GM18870 (cell line): ENCODE measurements at regions not wholly inside any gene's neighbourhood (a gene's known extent, or its start where the extent isn't known, plus 50 kb on each side); places are given as distances from the start of the nearest gene placed in this dataset.
"Not testable (repeated sequence)": the region's sequence is repeated elsewhere in the genome, so short reads cannot be mapped to it uniquely, and the experiment has no call there.

Experiments
- ATAC-seq: cut with Tn5 transposase; IDR thresholded peaks from one replicate; pipeline ENCODE4 v1.9.1; 2021; ENCODE audit warnings: moderate library complexity; ENCODE audit not compliant: unreplicated experiment

DNA sequence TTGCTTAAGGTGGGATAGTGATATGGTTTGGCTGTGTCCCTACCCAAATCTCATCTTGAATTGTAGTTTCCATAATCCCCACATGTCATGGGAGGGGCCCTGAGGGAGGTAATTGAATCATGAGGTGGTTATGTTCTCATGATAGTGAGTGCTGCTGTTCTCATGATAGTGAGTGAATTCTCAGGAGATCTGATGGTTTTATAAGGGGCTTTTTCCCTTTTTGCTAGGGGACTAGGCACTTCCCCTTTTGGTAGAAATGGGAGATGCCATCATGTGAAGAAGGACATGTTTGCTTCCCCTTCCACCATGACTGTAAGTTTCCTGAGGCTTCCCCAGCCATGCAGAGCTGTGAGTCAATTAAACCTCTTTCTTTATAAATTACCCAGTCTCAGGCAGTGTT lies 137.5 kb downstream of the DUSP10 start:
- ATAC-seq: not testable (repeated sequence)

DNA sequence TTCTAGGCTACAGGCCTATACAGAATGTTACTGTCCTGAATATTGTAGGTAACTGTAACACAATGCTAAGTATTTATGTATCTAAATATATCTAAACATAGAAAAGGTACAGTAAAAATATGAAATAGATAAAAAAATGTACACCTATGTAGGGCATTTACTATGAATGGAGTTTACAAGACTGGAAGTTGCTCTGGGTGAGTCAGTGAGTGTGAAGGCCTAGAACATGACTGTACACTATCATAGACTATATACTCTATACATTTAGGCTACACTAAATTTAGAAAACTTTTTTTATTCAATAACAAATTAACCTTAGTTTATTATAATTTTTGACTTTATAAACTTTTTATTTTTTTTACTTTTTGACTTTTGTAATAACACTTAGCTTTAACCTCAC lies 136.9 kb downstream of the DUSP10 start:
- ATAC-seq: no peak

DNA sequence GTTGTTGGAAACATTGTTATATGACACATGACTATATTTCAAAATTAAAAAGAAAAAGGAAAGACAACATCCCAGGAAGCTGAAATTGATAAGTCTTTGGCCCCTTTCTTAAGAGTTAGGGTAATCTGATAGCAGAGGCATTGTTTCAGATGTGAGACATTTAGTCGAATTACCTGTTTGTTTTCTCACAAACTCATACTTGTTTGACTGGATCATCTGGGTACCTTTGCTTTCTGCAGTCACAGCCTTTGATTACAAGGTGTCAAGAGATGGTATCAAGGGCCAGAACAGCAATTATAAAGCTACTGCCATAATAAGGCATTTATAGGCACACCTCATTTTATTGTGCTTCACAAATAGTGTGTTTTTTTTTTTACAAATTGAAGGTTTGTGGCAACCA lies 136.3 kb downstream of the DUSP10 start:
- no peak for ATAC-seq

DNA sequence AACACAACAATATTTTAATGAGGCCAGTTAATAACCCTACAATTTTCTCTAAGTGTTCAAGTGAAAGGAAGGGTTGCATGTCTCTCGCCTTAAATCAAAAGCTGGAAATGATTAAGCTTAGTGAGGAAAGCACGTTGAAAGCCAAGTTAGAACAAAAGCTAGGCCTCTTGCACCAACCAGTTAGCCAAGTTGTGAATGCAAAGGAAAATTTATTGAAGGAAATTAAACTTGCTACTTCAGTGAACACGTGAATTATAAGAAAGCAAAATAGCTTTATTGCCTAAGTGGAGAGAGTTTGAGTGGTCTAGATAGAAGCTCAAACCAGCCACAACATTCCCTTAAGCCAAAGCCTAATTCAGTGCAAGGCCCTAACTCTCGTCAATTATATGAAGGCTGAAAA lies 135.6 kb downstream of the DUSP10 start:
- no peak for ATAC-seq

DNA sequence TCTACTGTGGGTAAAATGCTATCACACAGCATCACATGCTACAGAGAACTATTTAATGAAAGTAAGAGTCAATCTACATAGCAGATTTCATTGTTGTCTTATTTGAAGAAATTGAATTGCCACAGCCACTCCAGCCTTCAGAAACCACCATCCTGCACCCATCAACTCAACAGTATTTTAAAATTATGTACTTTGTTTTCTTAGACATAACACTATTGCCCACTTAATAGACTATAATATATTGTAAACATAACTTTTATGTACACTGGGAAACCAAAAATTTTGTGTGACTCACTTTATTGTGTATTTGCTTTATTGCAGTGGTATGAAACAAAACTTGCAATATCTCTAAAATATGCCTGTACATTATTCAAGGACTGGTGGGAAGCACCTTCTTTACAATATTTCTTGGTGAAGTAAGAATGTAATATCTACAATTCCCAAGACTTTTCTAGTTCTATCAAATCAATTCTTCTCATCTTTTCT lies 133.0 kb downstream of the DUSP10 start:
- ATAC-seq: no peak

DNA sequence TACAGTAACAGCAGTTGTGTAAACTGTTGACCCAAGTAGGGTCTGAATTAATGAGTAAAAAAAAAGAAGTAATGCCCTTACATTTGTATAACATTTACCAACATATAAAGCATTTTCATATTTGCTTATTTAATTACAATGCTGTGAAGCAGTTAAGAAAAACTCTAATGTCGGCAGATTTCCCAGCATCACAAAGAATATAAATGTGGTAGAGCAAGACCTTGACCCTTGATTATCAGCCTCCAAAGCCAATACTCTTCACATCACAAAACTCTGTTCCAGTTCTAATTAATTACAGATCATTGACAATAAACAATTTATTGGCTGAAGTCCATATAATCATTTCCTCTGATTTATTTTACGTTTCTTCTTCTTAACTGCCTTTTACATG lies 130.2 kb downstream of the DUSP10 start:
- ATAC-seq: no peak

DNA sequence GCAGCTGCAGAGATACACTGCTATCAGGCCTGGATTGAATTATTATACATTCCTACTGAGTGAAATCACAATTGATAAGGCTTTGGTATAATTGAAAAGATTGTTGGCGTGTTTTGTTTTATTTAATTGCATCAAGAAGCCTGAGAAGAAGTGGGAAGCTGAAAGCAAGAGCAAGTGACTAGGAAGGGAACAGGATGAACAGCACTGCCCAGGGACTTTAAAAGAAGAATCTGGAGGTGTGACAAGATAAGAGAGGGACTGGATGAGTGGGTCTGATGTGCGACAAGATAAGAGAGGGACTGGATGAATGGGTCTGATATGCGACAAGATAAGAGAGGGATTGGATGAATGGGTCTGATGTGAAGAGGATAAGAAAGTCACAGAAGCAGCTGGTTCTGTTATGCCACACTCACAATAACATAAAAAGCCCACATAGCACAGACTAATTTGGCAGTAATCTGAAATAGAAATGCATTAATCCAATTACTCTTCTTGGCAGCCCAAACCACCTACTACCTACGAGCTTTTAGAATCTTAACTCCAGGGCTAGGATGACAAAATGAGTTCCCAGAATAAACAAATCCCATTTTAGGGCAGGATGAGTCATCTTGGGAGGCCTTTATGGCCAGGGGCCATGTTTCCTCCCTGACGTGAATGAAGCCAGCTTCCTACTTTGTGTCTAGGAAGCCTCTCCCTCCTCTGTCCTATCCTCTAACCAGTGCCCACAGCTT lies 129.7 kb downstream of the DUSP10 start:
- ATAC-seq: no peak

DNA sequence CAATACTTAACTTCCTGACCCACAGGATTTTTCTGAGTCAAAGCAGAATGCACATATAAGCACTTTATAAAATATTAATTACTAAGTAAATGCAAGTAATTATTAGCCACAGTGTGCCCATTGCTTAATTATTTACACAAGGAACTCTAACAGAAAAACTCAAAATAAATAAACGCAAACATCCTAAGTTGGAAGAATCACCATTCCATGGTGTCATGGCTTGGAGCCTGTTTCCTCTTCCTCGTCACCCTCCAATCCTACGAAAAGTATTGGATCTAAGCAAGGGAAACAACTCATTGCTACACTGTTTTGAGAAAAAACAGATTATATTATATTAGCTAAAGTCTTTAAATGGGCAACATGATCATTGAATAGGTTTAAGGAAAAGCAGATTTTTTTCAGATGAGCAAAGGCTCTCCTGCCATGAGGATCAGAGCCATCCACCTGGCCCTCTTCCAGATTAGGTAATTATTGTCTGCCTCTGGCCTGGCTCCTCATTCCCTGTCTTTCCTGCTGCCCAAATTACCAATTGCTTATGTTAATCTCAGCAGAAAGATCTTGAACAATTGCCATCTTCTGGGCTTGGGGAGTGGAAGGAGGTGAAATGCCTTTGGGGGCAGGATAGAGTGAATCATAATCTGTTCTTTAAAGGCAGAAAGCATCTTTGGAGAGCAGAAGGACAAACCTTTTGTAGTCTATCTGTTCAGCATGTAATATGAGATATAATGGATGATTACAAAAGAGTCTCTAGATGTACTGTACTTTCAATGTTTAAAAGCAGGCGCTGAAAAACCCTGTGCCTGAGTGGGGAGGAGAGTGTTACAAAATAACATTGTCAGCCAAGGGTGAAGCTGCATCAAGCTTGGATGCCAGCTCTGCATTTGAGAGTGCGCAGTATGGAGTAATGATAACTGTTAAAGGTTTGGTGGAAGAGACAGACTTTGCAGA lies 121.2 kb downstream of the DUSP10 start:
- no peak for ATAC-seq

DNA sequence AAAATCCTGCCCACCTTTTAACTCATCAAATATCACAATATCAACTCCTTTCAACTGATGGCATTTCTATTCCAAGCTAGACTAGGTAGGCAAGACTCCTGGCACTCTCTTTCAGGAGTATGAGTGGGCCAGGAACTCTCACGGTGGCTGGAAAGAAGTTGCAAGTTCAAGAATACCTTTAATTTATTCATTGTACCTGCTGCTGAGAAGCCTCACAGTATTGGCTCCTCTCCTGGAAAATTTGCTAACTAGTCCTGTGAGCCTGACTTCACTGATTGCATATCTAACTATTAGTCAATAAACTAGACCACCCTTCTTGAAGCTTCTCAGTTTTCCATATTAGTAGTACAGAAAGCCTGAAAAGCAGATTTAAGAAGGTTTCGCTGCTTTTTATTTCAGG lies 120.2 kb downstream of the DUSP10 start:
- ATAC-seq: no peak

DNA sequence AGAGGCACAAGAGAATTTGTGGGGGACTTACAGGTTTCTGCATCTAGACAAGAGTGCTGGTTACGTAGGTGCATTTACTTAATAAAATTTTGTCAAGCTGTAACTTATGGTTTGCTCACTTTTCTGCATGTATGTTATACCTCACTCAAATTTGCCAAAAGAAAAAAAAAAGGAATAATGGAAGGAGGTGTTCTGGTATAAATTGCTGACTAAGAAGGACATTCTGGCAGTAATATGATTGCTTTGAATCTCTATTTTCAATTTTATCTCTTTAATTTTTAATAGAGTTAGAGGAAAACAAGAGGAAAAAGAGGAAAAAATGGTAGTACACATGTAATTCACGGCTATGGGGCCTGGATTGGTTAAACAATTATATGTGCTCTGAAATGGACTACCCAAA lies 119.5 kb downstream of the DUSP10 start:
- no peak for ATAC-seq

DNA sequence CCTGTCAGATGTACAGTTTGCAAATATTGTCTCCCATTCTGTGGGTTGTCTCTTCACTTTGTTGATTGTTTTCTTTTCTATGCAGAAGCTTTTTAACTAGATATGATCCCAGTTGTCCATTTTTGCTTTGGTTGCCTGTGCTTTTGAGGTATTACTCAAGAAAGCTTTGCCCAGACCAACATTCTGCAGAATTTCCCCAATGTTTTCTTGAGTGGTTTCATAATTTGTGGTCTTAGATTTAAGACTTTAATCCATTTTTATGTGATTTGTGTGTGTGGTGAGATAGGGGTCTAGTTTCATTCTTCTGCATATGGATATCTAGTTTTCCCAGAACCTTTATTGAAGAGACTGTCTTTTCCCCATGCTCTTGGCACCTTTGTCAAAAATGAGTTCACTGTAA lies 116.9 kb downstream of the DUSP10 start:
- no peak for ATAC-seq

DNA sequence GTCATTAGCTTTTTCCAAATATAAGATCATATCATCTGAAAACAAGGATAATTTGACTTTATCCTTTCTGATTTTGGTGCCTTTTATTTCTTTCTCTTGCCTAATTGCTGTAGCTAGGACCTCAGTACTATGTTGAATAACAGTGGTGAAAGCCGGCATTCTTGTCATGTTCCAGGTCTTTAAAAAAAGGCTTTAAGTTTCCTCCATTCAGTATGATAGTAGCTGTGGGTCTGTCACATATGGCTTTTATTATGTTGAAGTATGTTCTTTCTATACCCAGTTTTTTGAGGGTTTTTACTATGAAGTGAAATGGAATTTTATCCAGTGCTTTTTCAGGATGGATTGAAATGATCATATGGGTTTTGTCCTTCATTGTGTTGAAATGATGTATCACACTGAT lies 115.8 kb downstream of the DUSP10 start:
- no peak for ATAC-seq

DNA sequence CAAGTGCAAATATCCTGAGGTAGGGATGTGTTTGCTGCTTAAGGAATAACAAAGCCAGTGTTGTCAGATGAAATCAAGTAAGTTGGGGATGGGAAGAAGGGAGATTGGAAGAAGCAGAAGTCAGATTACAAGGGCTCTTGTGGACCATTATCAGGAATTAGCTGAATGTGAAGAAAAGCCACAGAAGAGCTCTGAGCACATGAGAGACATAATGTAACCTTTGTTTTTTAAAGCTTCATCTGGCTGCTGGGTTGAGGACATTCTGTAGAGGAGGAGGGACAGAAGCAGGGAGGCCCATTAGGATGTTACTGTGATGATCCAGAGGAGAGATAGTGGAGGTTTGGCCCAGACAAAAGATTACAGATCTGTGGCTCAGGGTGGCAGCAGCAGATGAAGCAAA lies 111.7 kb downstream of the DUSP10 start:
- ATAC-seq: no peak

DNA sequence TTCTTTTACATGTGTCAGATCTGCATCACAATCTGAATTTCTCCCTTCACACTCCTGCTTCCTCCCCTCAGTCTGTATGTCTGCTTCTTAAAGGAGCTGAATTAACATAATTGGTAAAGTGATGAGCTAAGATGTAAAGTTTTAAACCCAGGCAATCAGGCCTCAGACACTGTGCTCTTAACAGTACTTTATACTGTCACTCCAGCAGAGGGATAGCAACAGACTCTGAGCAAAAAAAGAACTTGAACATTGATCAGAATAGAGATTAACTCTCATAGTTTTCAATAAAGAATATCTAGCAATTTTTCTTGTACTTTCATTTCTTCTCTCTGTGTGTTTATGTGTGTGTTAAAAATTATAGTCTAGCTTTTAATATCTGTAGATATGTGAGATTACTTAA lies 110.3 kb downstream of the DUSP10 start:
- ATAC-seq: no peak

DNA sequence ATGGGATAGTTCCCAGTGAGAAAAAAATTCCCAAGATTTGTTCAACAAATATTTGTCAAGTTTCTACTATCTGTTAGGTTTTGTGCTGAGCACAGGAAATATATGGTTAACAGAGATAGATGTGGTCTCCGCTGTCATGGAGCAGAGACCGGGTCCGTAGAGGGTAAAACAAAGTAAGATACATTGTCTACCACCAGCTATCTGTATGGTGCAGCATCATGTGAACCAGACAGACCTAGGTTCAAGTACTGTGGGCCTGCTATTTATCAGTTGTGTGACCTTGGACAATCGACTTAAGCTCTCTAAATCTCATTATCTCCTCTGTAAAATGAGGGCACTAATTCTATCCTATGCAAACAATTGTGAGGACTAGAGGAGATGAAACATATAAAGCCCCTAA lies 109.8 kb downstream of the DUSP10 start:
- no peak for ATAC-seq

DNA sequence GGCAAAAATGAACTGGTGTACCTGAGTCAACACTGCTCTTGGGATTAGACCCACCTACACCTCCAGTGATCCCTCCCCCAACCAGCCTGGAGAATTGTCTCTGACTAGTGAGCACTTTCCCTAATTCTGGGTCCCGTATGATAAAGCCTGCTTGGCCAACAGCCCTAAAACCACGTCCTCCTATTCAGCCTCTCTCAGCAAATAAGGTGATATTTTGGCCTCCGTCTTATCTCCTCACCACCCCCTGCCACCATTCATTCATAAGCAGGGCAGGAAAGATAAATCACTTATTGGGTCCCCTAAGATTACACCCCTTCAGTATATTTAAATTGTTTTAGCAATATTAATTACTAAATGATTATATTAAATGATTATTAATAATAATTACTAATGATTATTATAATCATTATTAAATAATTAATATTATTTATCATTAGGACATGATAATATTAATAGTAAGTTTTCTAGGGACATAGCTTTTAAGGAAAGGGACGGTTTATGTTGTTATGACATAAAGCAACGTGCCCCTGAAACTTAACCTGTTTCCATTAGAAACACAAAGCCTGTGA lies 108.0 kb downstream of the DUSP10 start:
- ATAC-seq: no peak

DNA sequence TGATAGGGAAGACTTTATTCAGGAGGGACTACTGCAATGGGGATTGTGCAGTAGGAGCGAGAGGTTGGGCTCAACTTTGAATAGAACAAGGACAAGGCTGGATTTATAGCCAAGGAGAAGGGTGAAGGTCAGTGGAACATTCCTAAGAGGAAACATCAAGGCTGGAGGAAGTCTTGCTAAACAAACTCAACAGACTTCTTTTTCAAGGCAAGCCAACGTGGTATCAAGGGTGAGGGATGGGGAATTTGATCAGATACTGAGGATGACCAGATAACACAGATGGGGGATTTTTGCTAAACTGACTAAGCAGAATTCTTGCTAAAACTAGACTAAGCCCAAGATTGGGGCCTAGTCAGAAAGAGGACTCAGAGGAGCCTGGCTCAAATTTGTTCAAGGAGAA lies 107.3 kb downstream of the DUSP10 start:
- ATAC-seq: no peak

DNA sequence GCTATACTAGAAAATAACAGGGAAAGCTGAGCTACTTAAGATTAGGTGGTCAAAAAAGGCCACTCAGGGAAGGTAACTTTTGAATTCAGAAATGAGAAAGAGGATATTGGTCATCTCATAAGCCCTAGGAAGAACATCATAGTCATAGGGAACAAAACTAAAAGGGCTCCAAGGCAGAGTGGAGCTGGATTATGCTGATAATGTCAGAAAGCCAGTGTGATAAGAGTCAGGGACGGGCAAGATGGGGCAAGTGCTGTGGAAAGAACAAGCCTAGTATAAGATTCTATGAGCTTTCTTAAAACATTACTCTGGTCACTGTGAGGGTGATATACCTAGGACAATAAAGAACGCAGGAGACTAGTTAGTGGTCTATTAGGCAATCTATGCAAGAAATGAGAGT lies 106.6 kb downstream of the DUSP10 start:
- no peak for ATAC-seq

DNA sequence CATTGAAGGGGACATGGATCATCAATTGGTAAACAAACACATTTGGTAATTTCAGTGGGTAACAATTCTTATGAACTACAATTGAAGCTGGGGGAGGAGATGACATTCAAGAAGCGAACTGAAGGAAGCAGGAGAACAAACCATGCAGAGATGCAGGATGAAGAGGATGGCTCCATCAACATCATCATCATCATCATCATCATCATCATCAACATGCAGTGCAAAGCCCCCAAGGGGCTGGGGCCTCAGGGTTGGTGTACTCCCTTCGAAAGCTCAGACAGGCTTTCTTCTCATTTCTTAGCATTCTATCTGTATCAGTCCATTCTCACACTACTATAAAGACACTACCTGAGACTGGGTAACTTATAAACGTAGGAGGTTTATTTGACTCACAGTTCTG lies 105.8 kb downstream of the DUSP10 start:
- no peak for ATAC-seq

DNA sequence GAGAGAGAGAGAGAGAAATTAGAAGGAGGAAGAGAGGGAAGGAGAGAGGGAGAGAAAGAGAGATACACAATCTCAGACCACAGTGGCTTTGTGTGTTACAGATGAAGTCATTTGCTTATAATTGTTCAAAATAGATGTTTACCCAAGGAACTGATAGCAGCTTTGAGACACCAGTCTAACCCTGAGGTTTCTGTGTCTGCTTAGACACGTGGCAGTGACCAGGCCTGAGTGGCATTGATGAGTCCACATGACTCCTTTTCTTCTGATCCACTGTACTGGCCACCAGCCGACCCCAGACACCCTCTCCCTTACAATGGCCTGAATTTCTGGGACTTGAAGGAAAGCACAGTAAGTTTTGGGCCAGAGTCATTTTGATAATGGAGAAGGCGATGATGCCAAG lies 104.9 kb downstream of the DUSP10 start:
- no peak for ATAC-seq

DNA sequence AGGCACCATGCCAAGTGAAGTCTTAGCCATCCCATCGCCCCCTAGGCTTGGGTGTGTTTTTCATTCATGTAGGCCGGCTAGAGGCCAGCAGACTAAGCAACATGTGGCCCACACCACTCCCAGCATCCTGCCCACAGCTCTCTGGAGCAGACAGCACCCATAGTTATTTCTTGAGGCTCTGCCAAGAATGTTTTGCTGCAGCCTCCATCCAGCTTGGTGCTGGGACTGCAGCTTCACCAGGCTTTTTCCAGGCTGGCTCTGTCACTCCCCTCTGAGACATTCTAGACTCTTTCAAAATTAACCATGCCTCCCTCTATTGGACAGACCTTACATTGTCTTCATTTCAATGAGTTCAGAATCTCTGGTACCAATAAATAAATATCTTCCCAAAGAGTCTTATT lies 104.2 kb downstream of the DUSP10 start:
- no peak for ATAC-seq

DNA sequence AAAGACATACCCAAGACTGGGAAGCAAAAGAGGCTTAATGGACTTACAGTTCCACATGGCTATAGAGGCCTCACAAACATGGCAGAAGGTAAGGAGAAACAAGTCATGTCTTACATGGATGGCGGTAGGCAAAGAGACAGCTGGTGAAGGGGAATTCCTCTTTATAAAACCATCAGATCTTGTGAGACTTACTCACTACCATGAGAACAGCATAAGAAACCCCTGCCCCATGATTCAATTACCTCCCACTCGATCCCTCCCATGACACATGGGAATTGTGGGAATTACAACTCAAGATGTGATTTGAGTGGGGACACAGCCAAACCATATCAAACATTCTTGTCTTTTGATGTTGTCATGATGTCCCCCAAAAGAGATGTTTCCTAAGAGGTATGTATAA lies 103.3 kb downstream of the DUSP10 start:
- no peak for ATAC-seq
